ENCODE measurements at regions not wholly inside any gene's neighbourhood (a gene's known extent, or its start where the extent isn't known, plus 50 kb on each side); places are given as distances from the start of the nearest gene placed in this dataset.

DNA sequence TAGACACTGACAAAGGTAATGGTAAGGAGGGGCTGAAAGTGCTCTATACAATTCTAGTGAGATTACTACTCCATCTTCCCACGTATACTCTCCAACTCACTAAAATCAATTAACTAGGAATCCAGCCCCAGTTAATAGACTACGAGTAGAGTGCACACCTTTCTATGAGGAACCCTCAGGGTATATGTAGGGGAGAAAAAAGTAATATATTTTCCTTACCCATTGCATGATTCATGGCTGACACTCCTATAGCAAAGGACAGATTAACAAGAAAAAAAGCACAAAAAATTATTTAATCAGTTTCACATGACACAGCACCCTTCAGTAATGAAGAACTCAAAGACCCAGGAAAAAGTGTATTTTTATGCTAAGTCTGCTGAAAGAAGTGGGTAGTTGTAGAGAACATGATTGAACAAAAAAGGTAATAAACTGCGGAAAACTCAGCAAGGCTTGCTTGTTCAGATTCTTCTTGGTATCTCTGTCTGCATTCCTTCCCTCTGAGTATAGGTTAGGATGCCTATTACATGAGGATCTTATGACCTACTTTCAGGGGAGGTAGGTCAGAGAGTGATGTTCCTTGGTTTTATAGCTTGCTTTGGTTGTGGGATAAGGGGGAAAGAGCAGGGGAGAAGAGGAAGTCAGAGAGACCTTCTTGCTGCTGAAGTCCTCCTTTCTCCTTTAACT, 342.0 kb upstream of the DLGAP1 start:
- H3K4me3 ChIP-seq = no peak overlapping the region
- no peaks in the 10 kb centered on the region for H3K4me1 ChIP-seq
- no peaks in the 10 kb centered on the region for H3K9me3 ChIP-seq
- DNase-seq (ENCODE audit: low read depth in 1 of 2, low spot score in 1 of 2) = no peak
- H3K4me2 ChIP-seq = no peak overlapping the region
- ChIA-PET CTCF (no interaction called here), POLR2A (no interaction called here)
- 4% methylated on average over 3 of the region's 3 CpGs for WGBS (ENCODE audit: missing lambda C conversion rate)
- H3K27ac ChIP-seq = no peak overlapping the region
- ATAC-seq = no peak
- no peak for FAIRE-seq
- TF ChIP-seq TP53 (CRISPR knock-in tag; IDR thresholded peaks at IDR 0.05) (no peak), CBX2 (IDR thresholded peaks at IDR 0.05; ENCODE audit: borderline replicate concordance, low read depth) (no peak), MAZ (IDR thresholded peaks at IDR 0.05; ENCODE audit: borderline replicate concordance, low read depth, low read length) (no peak), KDM5A (IDR thresholded peaks at IDR 0.05) (no peak), HOXB5 (CRISPR knock-in tag; IDR thresholded peaks at IDR 0.05) (no peak), CTCF (IDR thresholded peaks at IDR 0.05) (no peak), EP300 (IDR thresholded peaks at IDR 0.05) (no peak), EHMT2 (IDR thresholded peaks at IDR 0.05; ENCODE audit: low read depth) (no peak), HEYL (CRISPR knock-in tag; IDR thresholded peaks at IDR 0.05) (no peak), NPAS2 (CRISPR knock-in tag; IDR thresholded peaks at IDR 0.05; ENCODE audit: borderline replicate concordance) (no peak), RCOR1 (IDR thresholded peaks at IDR 0.05; ENCODE audit: low read depth, low read length) (no peak), EHF (CRISPR knock-in tag; IDR thresholded peaks at IDR 0.05) (no peak), BCL3 (IDR thresholded peaks at IDR 0.05) (no peak), ZSCAN20 (CRISPR knock-in tag; IDR thresholded peaks at IDR 0.05) (no peak)
- TF ChIP-seq, protein P1, sequence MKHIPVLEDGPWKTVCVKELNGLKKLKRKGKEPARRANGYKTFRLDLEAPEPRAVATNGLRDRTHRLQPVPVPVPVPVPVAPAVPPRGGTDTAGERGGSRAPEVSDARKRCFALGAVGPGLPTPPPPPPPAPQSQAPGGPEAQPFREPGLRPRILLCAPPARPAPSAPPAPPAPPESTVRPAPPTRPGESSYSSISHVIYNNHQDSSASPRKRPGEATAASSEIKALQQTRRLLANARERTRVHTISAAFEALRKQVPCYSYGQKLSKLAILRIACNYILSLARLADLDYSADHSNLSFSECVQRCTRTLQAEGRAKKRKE (CRISPR knock-in tag; IDR thresholded peaks at IDR 0.05; ENCODE audit: low read depth) = no peak

GRCh38 chr18:4789506-4789905, 334.4 kb upstream of the DLGAP1 start:
- CTCF ChIA-PET = no interaction called here
- no peaks in the 10 kb centered on the region for H3K4me1 ChIP-seq
- ATAC-seq = no peak
- no peak for FAIRE-seq
- 0% methylated on average over 1 of the region's 1 CpG for WGBS (ENCODE audit: missing lambda C conversion rate)
- H3K4me2 ChIP-seq = no peak overlapping the region
- H3K4me3 ChIP-seq = no peak overlapping the region
- POLR2A ChIA-PET = no interaction called here
- H3K27ac ChIP-seq = no peak overlapping the region
- no peak for DNase-seq (ENCODE audit: low read depth in 1 of 2, low spot score in 1 of 2)
- no peaks in the 10 kb centered on the region for H3K9me3 ChIP-seq
- TF ChIP-seq NPAS2 (CRISPR knock-in tag; IDR thresholded peaks at IDR 0.05; ENCODE audit: borderline replicate concordance) = no peak
- TF ChIP-seq, protein P2, sequence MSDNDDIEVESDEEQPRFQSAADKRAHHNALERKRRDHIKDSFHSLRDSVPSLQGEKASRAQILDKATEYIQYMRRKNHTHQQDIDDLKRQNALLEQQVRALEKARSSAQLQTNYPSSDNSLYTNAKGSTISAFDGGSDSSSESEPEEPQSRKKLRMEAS (IDR thresholded peaks at IDR 0.05) = no peak
- TF ChIP-seq, protein P3, sequence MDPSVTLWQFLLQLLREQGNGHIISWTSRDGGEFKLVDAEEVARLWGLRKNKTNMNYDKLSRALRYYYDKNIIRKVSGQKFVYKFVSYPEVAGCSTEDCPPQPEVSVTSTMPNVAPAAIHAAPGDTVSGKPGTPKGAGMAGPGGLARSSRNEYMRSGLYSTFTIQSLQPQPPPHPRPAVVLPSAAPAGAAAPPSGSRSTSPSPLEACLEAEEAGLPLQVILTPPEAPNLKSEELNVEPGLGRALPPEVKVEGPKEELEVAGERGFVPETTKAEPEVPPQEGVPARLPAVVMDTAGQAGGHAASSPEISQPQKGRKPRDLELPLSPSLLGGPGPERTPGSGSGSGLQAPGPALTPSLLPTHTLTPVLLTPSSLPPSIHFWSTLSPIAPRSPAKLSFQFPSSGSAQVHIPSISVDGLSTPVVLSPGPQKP (IDR thresholded peaks at IDR 0.05; ENCODE audit: low read depth, low read length) = no peak
- no peak for TF ChIP-seq POLR2A (IDR thresholded peaks at IDR 0.05; ENCODE audit: low read length)
- no peak for TF ChIP-seq HOXA7 (CRISPR knock-in tag; IDR thresholded peaks at IDR 0.05)
- TF ChIP-seq EHMT2 (IDR thresholded peaks at IDR 0.05; ENCODE audit: low read depth) = no peak
- no peak for TF ChIP-seq SREBF2 (IDR thresholded peaks at IDR 0.05)
- no peak for TF ChIP-seq PHF8 (IDR thresholded peaks at IDR 0.05; ENCODE audit: borderline replicate concordance, low read depth)
- no peak for TF ChIP-seq E2F6 (IDR thresholded peaks at IDR 0.05; ENCODE audit: borderline replicate concordance, low read depth)
- TF ChIP-seq, protein P4, sequence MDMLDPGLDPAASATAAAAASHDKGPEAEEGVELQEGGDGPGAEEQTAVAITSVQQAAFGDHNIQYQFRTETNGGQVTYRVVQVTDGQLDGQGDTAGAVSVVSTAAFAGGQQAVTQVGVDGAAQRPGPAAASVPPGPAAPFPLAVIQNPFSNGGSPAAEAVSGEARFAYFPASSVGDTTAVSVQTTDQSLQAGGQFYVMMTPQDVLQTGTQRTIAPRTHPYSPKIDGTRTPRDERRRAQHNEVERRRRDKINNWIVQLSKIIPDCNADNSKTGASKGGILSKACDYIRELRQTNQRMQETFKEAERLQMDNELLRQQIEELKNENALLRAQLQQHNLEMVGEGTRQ (IDR thresholded peaks at IDR 0.05) = no peak
- TF ChIP-seq CBX8 (IDR thresholded peaks at IDR 0.05) = no peak
- no peak for TF ChIP-seq RARB (CRISPR knock-in tag; IDR thresholded peaks at IDR 0.05)
- no peak for TF ChIP-seq JUNB (IDR thresholded peaks at IDR 0.05)
- no peak for TF ChIP-seq RAD21 (conservative IDR thresholded peaks at IDR 0.05 in 1 of 2, IDR thresholded peaks at IDR 0.05 in 1 of 2)
- no peak for TF ChIP-seq NFE2L2 (conservative IDR thresholded peaks at IDR 0.05; ENCODE audit: low read length)
- no peak for TF ChIP-seq MAFK (IDR thresholded peaks at IDR 0.05; ENCODE audit: partially characterized antibody)
- TF ChIP-seq CHD4 (IDR thresholded peaks at IDR 0.05; ENCODE audit: borderline replicate concordance) = no peak
- no peak for TF ChIP-seq ZFP36 (IDR thresholded peaks at IDR 0.05; ENCODE audit: borderline replicate concordance, partially characterized antibody)

All from A549 (cell line).